ENCODE measurements at regions not wholly inside any gene's neighbourhood (a gene's known extent, or its start where the extent isn't known, plus 50 kb on each side); places are given as distances from the start of the nearest gene placed in this dataset.

DNA sequence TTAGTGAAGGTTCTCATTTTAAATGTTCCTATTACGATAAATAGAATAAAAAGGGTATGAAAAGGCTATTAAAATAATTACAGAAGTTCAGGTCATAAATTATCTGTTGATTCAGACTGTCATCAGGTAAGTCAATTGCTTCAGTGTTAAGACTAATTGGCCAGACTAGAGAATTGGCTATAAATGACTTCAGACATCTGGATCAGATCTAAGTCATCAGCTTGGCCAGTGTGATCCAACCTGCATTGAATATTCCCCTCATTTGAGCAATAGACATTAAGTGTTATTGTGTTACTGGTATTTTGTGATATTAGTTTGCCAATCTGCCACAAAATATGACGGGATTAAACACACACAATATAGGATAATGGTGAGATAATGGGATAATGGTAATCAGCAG lies 377.6 kb upstream of the CITED2 start:
- H3K79me2 ChIP-seq (ENCODE audit: low read length), result no peaks in the 10 kb centered on the region
- H3K9me3 ChIP-seq (replicated peaks; ENCODE audit: insufficient read depth, low read length), result no peaks in the 10 kb centered on the region
- H3K27ac ChIP-seq (ENCODE audit: low read length), result no peak overlapping the region
- no peak overlapping the region for H3K4me2 ChIP-seq (ENCODE audit: low read depth, low read length)
- no peak overlapping the region for H3K4me3 ChIP-seq (ENCODE audit: low read length)
- TF ChIP-seq EZH2phosphoT487 (IDR thresholded peaks at IDR 0.05; ENCODE audit: low read length), result no peak
- TF ChIP-seq, protein P1, sequence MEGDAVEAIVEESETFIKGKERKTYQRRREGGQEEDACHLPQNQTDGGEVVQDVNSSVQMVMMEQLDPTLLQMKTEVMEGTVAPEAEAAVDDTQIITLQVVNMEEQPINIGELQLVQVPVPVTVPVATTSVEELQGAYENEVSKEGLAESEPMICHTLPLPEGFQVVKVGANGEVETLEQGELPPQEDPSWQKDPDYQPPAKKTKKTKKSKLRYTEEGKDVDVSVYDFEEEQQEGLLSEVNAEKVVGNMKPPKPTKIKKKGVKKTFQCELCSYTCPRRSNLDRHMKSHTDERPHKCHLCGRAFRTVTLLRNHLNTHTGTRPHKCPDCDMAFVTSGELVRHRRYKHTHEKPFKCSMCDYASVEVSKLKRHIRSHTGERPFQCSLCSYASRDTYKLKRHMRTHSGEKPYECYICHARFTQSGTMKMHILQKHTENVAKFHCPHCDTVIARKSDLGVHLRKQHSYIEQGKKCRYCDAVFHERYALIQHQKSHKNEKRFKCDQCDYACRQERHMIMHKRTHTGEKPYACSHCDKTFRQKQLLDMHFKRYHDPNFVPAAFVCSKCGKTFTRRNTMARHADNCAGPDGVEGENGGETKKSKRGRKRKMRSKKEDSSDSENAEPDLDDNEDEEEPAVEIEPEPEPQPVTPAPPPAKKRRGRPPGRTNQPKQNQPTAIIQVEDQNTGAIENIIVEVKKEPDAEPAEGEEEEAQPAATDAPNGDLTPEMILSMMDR (IDR thresholded peaks at IDR 0.05; ENCODE audit: low read length), result no peak
- no peaks in the 10 kb centered on the region for H3K27me3 ChIP-seq (replicated peaks; ENCODE audit: insufficient read depth, low read length)
- no peaks in the 10 kb centered on the region for H3K36me3 ChIP-seq (replicated peaks; ENCODE audit: insufficient read depth, low read length)
- H2AFZ ChIP-seq (ENCODE audit: low read length), result no peak overlapping the region
- no peak overlapping the region for H3K9ac ChIP-seq (ENCODE audit: low read length)
- no peaks in the 10 kb centered on the region for H3K4me1 ChIP-seq (ENCODE audit: low read length)
- DNase-seq, result no peak
- H4K20me1 ChIP-seq (ENCODE audit: insufficient read depth, low read length), result no peaks in the 10 kb centered on the region
- H3K9me2 ChIP-seq (replicated peaks; ENCODE audit: insufficient read depth, low read length), result no peaks in the 10 kb centered on the region
- H3F3A ChIP-seq (ENCODE audit: insufficient read depth, low read length), result no peaks in the 10 kb centered on the region

DNA sequence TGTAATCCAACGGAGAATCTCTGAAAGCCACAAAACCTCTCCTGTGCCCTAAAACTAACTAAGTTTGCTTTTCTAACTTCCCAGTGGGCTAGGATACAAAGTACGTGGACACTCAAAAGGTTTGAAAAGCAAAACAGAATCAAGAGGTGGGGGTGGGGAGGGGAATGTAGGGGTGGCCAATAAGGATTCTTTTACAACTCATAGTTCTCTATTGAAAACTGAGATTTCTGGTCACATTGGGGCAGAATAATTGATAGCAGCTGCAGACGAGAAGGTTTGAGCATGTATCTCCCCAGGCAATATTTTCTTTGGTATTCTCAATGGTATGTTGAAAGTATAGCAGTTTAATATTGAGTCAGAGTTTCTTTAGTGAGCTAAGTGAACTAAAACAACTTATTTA lies 376.7 kb upstream of the CITED2 start:
- Histone ChIP-seq H3K9me2 (replicated peaks; ENCODE audit: insufficient read depth, low read length) (no peaks in the 10 kb centered on the region), H3K79me2 (ENCODE audit: low read length) (no peaks in the 10 kb centered on the region), H3K27ac (ENCODE audit: low read length) (no peak overlapping the region), H3K4me3 (ENCODE audit: low read length) (no peak overlapping the region), H3F3A (ENCODE audit: insufficient read depth, low read length) (no peaks in the 10 kb centered on the region), H3K27me3 (replicated peaks; ENCODE audit: insufficient read depth, low read length) (no peaks in the 10 kb centered on the region), H3K9me3 (replicated peaks; ENCODE audit: insufficient read depth, low read length) (no peaks in the 10 kb centered on the region), H3K9ac (ENCODE audit: low read length) (no peak overlapping the region), H3K4me2 (ENCODE audit: low read depth, low read length) (no peak overlapping the region), H4K20me1 (ENCODE audit: insufficient read depth, low read length) (no peaks in the 10 kb centered on the region), H3K4me1 (ENCODE audit: low read length) (no peaks in the 10 kb centered on the region), H2AFZ (ENCODE audit: low read length) (no peak overlapping the region), H3K36me3 (replicated peaks; ENCODE audit: insufficient read depth, low read length) (no peaks in the 10 kb centered on the region)
- DNase-seq, result no peak
- TF ChIP-seq, protein P1 (IDR thresholded peaks at IDR 0.05; ENCODE audit: low read length), result no peak
- TF ChIP-seq EZH2 (optimal IDR thresholded peaks at IDR 0.05; ENCODE audit: low read depth, low read length), result no peak
- TF ChIP-seq EZH2phosphoT487 (IDR thresholded peaks at IDR 0.05; ENCODE audit: low read length), result no peak

DNA sequence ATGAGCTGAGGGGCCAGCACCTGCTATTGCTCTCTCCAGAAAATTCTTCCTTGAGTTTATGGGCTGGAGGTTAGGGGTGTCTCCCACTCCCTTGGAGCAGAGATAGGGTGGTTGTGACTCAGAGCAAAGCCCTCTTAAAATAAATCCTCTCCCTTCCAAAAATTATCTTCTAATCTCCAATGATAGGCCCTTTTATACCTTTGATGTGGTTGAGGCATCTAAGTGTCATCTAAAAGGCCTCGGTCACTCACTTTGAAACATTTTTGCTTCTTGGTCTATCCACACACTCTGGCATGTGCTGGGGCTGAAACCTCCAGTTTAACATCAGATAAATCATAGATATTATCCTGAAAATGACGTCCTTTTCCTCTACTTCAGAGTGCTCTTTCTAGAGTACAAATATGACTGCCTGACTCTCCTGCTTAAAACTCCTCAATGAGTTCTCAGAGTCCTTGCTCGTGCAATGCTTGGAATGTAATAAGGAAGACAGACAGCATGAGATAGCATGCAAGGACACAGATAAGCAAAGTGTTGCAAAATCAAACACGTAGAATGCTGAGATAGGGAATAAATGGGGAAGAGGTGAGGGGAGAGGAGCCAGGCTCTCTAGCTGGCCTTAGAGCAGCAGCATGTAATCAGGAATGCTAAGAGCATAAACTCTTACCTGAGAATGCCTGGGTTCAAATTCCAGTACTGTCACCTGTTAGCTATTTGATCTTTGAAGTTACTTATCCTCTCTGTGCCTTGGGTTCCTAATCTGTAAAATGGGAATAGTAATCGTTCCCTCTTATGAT lies 374.1 kb upstream of the CITED2 start:
- H3K27me3 ChIP-seq (replicated peaks; ENCODE audit: insufficient read depth, low read length), result no peaks in the 10 kb centered on the region
- H3K9ac ChIP-seq (ENCODE audit: low read length), result no peak overlapping the region
- TF ChIP-seq EZH2phosphoT487 (IDR thresholded peaks at IDR 0.05; ENCODE audit: low read length) (no peak), EZH2 (optimal IDR thresholded peaks at IDR 0.05; ENCODE audit: low read depth, low read length) (no peak)
- TF ChIP-seq, protein P1 (IDR thresholded peaks at IDR 0.05; ENCODE audit: low read length), result no peak
- H3K36me3 ChIP-seq (replicated peaks; ENCODE audit: insufficient read depth, low read length), result no peaks in the 10 kb centered on the region
- no peak overlapping the region for H2AFZ ChIP-seq (ENCODE audit: low read length)
- no peaks in the 10 kb centered on the region for H4K20me1 ChIP-seq (ENCODE audit: insufficient read depth, low read length)
- no peak for DNase-seq
- no peak overlapping the region for H3K4me3 ChIP-seq (ENCODE audit: low read length)
- no peaks in the 10 kb centered on the region for H3K4me1 ChIP-seq (ENCODE audit: low read length)
- no peaks in the 10 kb centered on the region for H3K79me2 ChIP-seq (ENCODE audit: low read length)
- no peaks in the 10 kb centered on the region for H3K9me2 ChIP-seq (replicated peaks; ENCODE audit: insufficient read depth, low read length)
- no peak overlapping the region for H3K4me2 ChIP-seq (ENCODE audit: low read depth, low read length)
- no peak overlapping the region for H3K27ac ChIP-seq (ENCODE audit: low read length)
- H3K9me3 ChIP-seq (replicated peaks; ENCODE audit: insufficient read depth, low read length), result no peaks in the 10 kb centered on the region
- no peaks in the 10 kb centered on the region for H3F3A ChIP-seq (ENCODE audit: insufficient read depth, low read length)
